ACC112 (cell line): ENCODE measurements at regions not wholly inside any gene's neighbourhood (a gene's known extent, or its start where the extent isn't known, plus 50 kb on each side); places are given as distances from the start of the nearest gene placed in this dataset.
"Not testable (repeated sequence)": the region's sequence is repeated elsewhere in the genome, so short reads cannot be mapped to it uniquely, and the experiment has no call there.

Source experiments
- H2AFZ ChIP-seq: fragments of 200-600 bp; sonication (generic); one replicate; pipeline ENCODE4 v1.6.0; 2017; ENCODE audit warnings: antibody characterized with exemption, low read length; ENCODE audit not compliant: unreplicated experiment
- H3K27ac ChIP-seq: fragments of 200-600 bp; sonication (generic); 2 replicates; pipeline ENCODE4 v1.5.1; 2014; ENCODE audit warnings: low read depth, mild to moderate bottlenecking, antibody characterized with exemption, low read length, moderate library complexity
- H3K27me3 ChIP-seq: fragments of 200-600 bp; sonication (generic); 2 replicates; pipeline ENCODE4 v1.6.1; 2014; ENCODE audit warnings: mild to moderate bottlenecking, antibody characterized with exemption, low read length, moderate library complexity, mixed read lengths; ENCODE audit not compliant: insufficient read depth
- H3K36me3 ChIP-seq: fragments of 200-600 bp; sonication (generic); 2 replicates; pipeline ENCODE4 v1.6.1; 2016; ENCODE audit warnings: mild to moderate bottlenecking, antibody characterized with exemption, low read length, moderate library complexity, mixed read lengths; ENCODE audit not compliant: insufficient read depth
- H3K4me1 ChIP-seq: fragments of 200-600 bp; sonication (generic); one replicate; pipeline ENCODE4 v1.6.1; 2016; ENCODE audit warnings: low read length, mixed read lengths; ENCODE audit not compliant: insufficient read depth, unreplicated experiment, control insufficient read depth
- H3K4me3 ChIP-seq: fragments of 200-600 bp; sonication (generic); 2 replicates; pipeline ENCODE4 v1.5.1; 2014; ENCODE audit warnings: mild to moderate bottlenecking, low read depth, low read length
- H3K79me2 ChIP-seq: fragments of 200-600 bp; sonication (generic); one replicate; pipeline ENCODE4 v1.6.0; 2016; ENCODE audit warnings: low read length; ENCODE audit not compliant: control insufficient read depth, unreplicated experiment, insufficient read depth

- Histone ChIP-seq H3K4me3 (no peak overlapping the region), H3K27me3 (no peaks in the 10 kb centered on the region), H3K36me3 (no peaks in the 10 kb centered on the region), H2AFZ (no peak overlapping the region), H3K79me2 (no peaks in the 10 kb centered on the region), H3K27ac (no peak overlapping the region), H3K4me1 (no peaks in the 10 kb centered on the region)
These were observed 245.1 kb upstream of the PRSS16 start for GRCh38 chr6:27002447-27002846.

GRCh38 chr6:27007020-27007419 lies 240.5 kb upstream of the PRSS16 start:
- H3K4me3 ChIP-seq, result no peak overlapping the region
- no peak overlapping the region for H3K27ac ChIP-seq
- H3K27me3 ChIP-seq, result no peaks in the 10 kb centered on the region
- no peaks in the 10 kb centered on the region for H3K4me1 ChIP-seq
- no peak overlapping the region for H2AFZ ChIP-seq
- H3K36me3 ChIP-seq, result no peaks in the 10 kb centered on the region
- no peaks in the 10 kb centered on the region for H3K79me2 ChIP-seq

- not testable (repeated sequence) for H3K36me3 ChIP-seq, H2AFZ ChIP-seq, H3K27ac ChIP-seq, H3K79me2 ChIP-seq, H3K4me3 ChIP-seq, H3K27me3 ChIP-seq, H3K4me1 ChIP-seq
These were observed 238.9 kb upstream of the PRSS16 start for GRCh38 chr6:27008613-27009012.

- H3K27me3 ChIP-seq, H2AFZ ChIP-seq, H3K4me1 ChIP-seq, H3K27ac ChIP-seq, H3K36me3 ChIP-seq, H3K4me3 ChIP-seq, H3K79me2 ChIP-seq: not testable (repeated sequence)
These were observed 233.4 kb upstream of the PRSS16 start for GRCh38 chr6:27014053-27014452.

GRCh38 chr6:27016689-27017088 lies 230.8 kb upstream of the PRSS16 start:
- peaks cover 4% of the 10 kb centered on the region; the same call in 1 of the 2 replicates for H3K36me3 ChIP-seq
- no peaks in the 10 kb centered on the region for H3K27me3 ChIP-seq
- H3K4me1 ChIP-seq, result peaks cover 9% of the 10 kb centered on the region
- no peak overlapping the region for H2AFZ ChIP-seq
- no peaks in the 10 kb centered on the region for H3K79me2 ChIP-seq
- no peak overlapping the region for H3K4me3 ChIP-seq
- no peak overlapping the region for H3K27ac ChIP-seq

GRCh38 chr6:27018401-27018800 lies 229.1 kb upstream of the PRSS16 start:
- H2AFZ ChIP-seq, H3K36me3 ChIP-seq, H3K4me1 ChIP-seq, H3K27ac ChIP-seq, H3K79me2 ChIP-seq, H3K27me3 ChIP-seq: not testable (repeated sequence)
- H3K4me3 ChIP-seq, result peak overlapping the region; percentile 86

- peak overlapping the region; percentile 86 for H3K4me3 ChIP-seq
- no peaks in the 10 kb centered on the region for H3K27me3 ChIP-seq
- H3K27ac ChIP-seq, result peak overlapping the region; percentile 92
- peaks cover 9% of the 10 kb centered on the region for H3K4me1 ChIP-seq
- H3K79me2 ChIP-seq, result no peaks in the 10 kb centered on the region
- H2AFZ ChIP-seq, result peak overlapping the region; percentile 91
- peaks cover 4% of the 10 kb centered on the region; the same call in 1 of the 2 replicates for H3K36me3 ChIP-seq
These were observed 227.6 kb upstream of the PRSS16 start for GRCh38 chr6:27019651-27020552.

- peak overlapping the region; percentile 86 for H3K4me3 ChIP-seq
- H3K36me3 ChIP-seq, result peaks cover 4% of the 10 kb centered on the region; the same call in 1 of the 2 replicates
- H3K27me3 ChIP-seq, result no peaks in the 10 kb centered on the region
- peaks cover 11% of the 10 kb centered on the region for H3K4me1 ChIP-seq
- no peaks in the 10 kb centered on the region for H3K79me2 ChIP-seq
- H3K27ac ChIP-seq, result peak overlapping the region; percentile 92
- H2AFZ ChIP-seq, result peak overlapping the region; percentile 91
These were observed 227.0 kb upstream of the PRSS16 start for GRCh38 chr6:27020553-27020880.

GRCh38 chr6:27023664-27024063 lies 223.8 kb upstream of the PRSS16 start:
- Histone ChIP-seq H3K4me1 (peaks cover 9% of the 10 kb centered on the region), H2AFZ (no peak overlapping the region), H3K27ac (no peak overlapping the region), H3K79me2 (no peaks in the 10 kb centered on the region), H3K27me3 (no peaks in the 10 kb centered on the region), H3K4me3 (no peak overlapping the region), H3K36me3 (no peaks in the 10 kb centered on the region)

- H3K4me1 ChIP-seq, result peaks cover 5% of the 10 kb centered on the region
- H3K27me3 ChIP-seq, result no peaks in the 10 kb centered on the region
- no peak overlapping the region for H3K27ac ChIP-seq
- no peaks in the 10 kb centered on the region for H3K79me2 ChIP-seq
- H3K4me3 ChIP-seq, result no peak overlapping the region
- no peaks in the 10 kb centered on the region for H3K36me3 ChIP-seq
- H2AFZ ChIP-seq, result no peak overlapping the region
These were observed 222.2 kb upstream of the PRSS16 start for GRCh38 chr6:27025351-27025750.

- H3K27me3 ChIP-seq, result no peaks in the 10 kb centered on the region
- H3K4me1 ChIP-seq, result peaks cover 7% of the 10 kb centered on the region
- H3K36me3 ChIP-seq, result no peaks in the 10 kb centered on the region
These were observed 221.1 kb upstream of the PRSS16 start for GRCh38 chr6:27026361-27026760.

More at GRCh38 chr6:27026361-27026760, 221.1 kb upstream of the PRSS16 start:
- no peaks in the 10 kb centered on the region for H3K79me2 ChIP-seq
- H3K27ac ChIP-seq, result no peak overlapping the region
- H3K4me3 ChIP-seq, result no peak overlapping the region
- H2AFZ ChIP-seq, result no peak overlapping the region
